22Rv1 (cell line): ENCODE measurements at regions not wholly inside any gene's neighbourhood (a gene's known extent, or its start where the extent isn't known, plus 50 kb on each side); places are given as distances from the start of the nearest gene placed in this dataset.

ENCODE experiments used
- H3K27ac ChIP-seq: fragments of 450-650 bp; 2 replicates; pipeline ENCODE4 v1.5.1; 2017
- CTCF ChIP-seq: fragments of 450-650 bp; IDR thresholded peaks from 2 replicates; pipeline ENCODE4 v1.5.1; 2017; ENCODE audit warnings: mild to moderate bottlenecking
- ZFX ChIP-seq: fragments of 450-650 bp; IDR thresholded peaks from 2 replicates; pipeline ENCODE4 v1.6.1; 2017; ENCODE audit warnings: antibody characterized with exemption, borderline replicate concordance

- H3K27ac ChIP-seq, result no peak overlapping the region
- TF ChIP-seq ZFX, result no peak
- TF ChIP-seq CTCF, result no peak
Observed at GRCh38 chr4:14264437-14264836, 636.9 kb upstream of the BOD1L1 start.

GRCh38 chr4:14265651-14266050, 638.1 kb upstream of the BOD1L1 start:
- no peak for TF ChIP-seq CTCF
- no peak for TF ChIP-seq ZFX

GRCh38 chr4:14267373-14268060, 640.0 kb upstream of the BOD1L1 start:
- TF ChIP-seq CTCF (no peak), ZFX (no peak)
- H3K27ac ChIP-seq, result no peak overlapping the region

More at GRCh38 chr4:14265651-14266050, 638.1 kb upstream of the BOD1L1 start:
- H3K27ac ChIP-seq, result no peak overlapping the region

- no peak for TF ChIP-seq CTCF
- no peak for TF ChIP-seq ZFX
- H3K27ac ChIP-seq, result no peak overlapping the region
Observed at GRCh38 chr4:14269824-14270223, 642.3 kb upstream of the BOD1L1 start.

GRCh38 chr4:14272206-14272605, 644.7 kb upstream of the BOD1L1 start:
- no peak for TF ChIP-seq CTCF
- TF ChIP-seq ZFX, result no peak
- no peak overlapping the region for H3K27ac ChIP-seq

GRCh38 chr4:14277505-14277904, 650.0 kb upstream of the BOD1L1 start:
- TF ChIP-seq CTCF, result no peak
- no peak overlapping the region for H3K27ac ChIP-seq

GRCh38 chr4:14280567-14280966, 653.0 kb upstream of the BOD1L1 start:
- no peak overlapping the region for H3K27ac ChIP-seq
- no peak for TF ChIP-seq CTCF
- no peak for TF ChIP-seq ZFX
